ENCODE measurements at regions not wholly inside any gene's neighbourhood (a gene's known extent, or its start where the extent isn't known, plus 50 kb on each side); places are given as distances from the start of the nearest gene placed in this dataset.
A peak's percentile ranks its signal among the peaks of the same experiment; 100 is the strongest.
"Not testable (repeated sequence)": the region's sequence is repeated elsewhere in the genome, so short reads cannot be mapped to it uniquely, and the experiment has no call there.

- DNase-seq: peak in 31 of 42 donors; percentile 6 to 76 (median 34)
- intact Hi-C loops (cut with DNase I): no loop called here
Observed at GRCh38 chr11:82546661-82547557, 186.8 kb downstream of the FAM181B start.

DNA sequence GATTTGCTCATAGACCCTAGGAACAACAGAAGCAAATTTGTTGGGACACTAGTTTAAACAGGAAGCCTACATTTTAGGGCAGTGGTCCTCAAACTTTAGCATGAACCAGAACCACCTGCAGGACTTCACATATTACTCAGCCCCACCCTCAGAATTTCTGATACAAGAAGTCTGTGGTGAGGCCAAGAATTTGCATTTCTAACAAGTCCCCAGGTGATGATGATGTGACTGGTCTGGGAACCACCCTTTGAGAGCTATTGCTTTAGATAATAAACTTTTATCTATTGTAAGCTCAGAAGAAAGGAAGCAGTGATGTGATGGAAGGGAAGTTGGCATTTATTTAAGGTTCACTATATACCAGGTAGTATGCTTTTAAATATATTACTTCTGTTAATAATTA lies 194.0 kb downstream of the FAM181B start:
- DNase-seq: no peak
- intact Hi-C loops (cut with DNase I): no loop called here

- no peak for DNase-seq
- intact Hi-C loops (cut with DNase I): no loop called here
Observed at GRCh38 chr11:82536706-82537105, 197.0 kb downstream of the FAM181B start.

DNA sequence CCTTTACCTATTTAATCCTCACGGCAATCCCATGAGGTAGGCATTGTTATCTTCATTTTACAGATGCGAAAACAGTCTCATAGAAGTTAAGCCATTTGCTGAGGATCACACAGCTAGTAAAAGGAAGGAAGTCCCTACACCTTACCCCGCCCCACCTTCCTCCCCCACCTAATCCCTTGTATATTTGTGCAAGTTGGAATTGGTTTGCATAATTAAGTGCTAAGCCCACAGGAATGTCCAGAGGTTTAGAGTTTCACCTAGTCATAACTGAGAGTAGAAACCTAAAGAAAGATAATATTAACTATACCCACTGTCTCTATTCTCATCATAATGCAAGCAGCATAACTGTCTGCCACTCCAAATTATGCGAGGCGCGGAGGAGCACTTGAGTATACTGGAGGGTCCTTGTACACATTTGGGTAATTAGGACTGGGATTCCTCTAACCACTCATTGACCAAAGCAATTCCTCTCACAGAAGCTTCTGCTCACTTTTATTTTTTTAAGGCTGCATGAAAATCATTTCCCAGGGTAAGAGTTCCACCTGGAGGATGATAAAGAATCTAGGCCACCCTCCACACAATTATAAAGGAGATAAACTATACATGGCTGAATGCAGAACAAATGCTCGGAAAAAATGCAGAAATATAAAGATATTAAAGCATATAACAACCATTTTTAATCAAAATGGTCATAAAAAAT lies 199.9 kb downstream of the FAM181B start:
- intact Hi-C loops (cut with DNase I): no loop called here
- no peak for DNase-seq

DNA sequence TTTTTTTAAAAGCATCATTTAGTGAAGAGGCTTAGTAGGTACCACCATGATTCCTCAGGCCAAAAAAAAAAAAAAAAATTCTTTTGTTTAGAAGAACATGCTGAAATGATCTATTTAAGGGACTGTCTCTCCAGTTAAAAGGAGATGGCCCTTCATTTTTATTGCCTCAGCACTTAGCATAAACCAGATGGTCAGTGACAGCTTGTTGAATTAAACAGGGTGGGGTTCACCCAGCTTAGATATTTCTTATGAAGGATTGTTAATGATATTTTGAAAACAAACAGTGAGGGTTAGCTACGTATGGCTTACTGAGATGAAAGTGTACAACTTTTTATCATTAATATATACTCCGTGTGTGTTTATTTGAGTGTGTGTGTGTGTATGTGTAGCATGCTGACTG lies 203.7 kb downstream of the FAM181B start:
- no peak for DNase-seq
- intact Hi-C loops (cut with DNase I): no loop called here

DNA sequence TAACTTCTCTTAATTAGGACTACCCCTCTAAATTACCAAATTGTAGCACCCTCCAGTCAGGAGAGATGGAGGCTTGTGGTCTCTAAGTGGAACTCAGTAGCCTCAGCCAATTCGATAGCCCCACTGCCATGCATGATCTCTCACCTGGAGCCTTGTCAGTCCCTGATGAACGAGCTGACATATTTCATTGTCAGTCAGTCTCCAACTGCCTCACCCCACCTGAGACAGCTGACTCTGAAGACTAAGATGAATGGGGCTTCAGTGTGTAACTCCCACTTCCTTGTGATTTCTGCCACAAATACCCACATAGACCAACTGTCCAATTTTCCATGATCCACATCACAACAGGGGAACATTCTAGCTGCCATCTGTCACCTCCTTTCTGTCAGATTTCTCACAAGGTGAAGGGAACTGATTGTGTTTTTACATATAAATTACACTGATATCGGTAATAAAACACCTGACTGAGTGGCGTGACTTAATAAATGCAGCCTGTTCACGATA lies 206.5 kb downstream of the FAM181B start:
- intact Hi-C loops (cut with DNase I): no loop called here
- DNase-seq: no peak

DNA sequence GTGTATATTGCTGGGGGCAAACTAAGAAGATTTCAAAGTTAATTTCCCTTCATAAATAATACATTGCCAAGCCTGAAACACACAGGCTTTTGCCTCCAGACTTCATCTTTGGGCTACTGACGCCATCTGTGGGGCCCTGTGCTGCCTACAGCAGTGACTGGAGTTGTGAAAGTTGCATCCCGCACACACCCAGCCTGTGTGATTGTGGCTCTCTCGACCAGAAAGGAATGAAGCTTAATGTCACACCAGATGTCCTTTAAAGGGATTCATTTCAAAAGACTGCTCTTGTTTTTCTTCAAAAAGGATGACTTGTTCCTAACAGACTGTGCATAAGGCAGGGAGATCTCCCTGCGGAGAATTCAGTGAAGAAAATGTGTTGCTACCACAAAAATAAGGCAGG lies 210.5 kb downstream of the FAM181B start:
- intact Hi-C loops (cut with DNase I): no loop called here

GRCh38 chr11:82521427-82521826 lies 212.2 kb downstream of the FAM181B start:
- peak in 12 of 42 donors; percentile 1 to 45 (median 12) for DNase-seq
- intact Hi-C loops (cut with DNase I): no loop called here

More for the DNA sequence above, 210.5 kb downstream of the FAM181B start:
- DNase-seq: peak in 27 of 42 donors; percentile 6 to 48 (median 22)

DNA sequence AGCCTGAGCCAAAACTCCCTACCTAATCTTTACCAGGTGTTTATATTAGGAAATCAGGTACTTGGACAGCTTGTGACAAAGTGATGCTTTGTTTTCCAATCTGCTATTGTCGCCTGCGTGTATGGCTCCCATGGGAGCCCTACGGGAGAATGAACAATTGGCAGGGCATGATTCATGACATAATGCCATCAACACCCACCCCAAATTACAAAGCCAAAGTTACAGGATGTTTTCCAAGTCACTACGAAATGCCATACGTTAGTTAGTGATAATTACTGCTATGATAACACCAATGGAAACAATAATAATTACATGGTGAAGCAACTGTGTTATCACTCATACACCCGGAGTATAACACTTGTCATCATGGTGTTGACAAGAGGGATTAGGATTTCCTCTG lies 226.4 kb downstream of the FAM181B start:
- intact Hi-C loops (cut with DNase I): no loop called here
- no peak for DNase-seq

DNA sequence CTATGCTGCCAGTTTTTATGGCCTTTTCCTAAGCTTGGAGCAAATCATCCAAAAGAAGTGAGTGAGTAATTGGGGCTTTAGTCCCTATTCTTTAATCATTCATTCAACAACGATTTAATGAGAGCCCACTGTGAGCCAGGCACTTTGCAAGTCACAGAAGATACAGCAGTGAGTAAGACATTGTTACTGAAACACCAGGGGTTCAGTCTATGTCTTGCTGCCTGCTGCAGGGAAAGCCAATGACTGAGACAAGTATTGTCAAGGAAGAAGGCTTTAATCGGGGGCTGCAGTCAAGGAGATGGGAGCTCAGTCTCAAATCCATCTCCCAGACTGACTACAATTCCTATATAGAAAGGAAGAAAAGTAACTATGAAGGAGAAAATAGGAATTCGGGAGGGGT lies 228.3 kb downstream of the FAM181B start:
- intact Hi-C loops (cut with DNase I): no loop called here
- no peak for DNase-seq

- DNase-seq; intact Hi-C loops (cut with DNase I): not testable (repeated sequence)
Observed at GRCh38 chr11:82501174-82501573, 232.5 kb downstream of the FAM181B start.

DNA sequence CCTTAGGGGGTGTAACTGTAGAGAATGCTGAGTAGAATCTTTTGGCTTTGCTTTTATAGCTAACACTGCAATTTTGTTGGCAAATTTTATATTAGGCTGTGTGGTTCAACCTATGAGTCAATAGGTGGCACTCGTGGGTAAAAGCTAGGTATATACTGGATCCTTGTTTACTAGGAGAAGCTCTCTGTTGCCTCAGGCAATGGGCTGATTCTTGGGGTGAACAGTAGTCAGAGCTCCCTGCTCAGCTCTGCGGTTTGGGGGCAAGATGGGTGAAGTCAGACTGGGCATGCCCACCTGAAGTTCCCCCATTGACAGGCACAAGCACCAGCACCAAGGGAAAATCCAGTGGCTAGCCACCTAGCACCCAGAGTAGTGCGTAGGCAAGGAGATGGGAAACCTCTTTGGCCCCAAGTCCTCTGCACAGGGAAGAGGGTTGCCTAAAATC lies 238.7 kb downstream of the FAM181B start:
- intact Hi-C loops (cut with DNase I): no loop called here
- peak in 1 of 42 donors; percentile 20 for DNase-seq

GRCh38 chr11:82474876-82475275 lies 258.8 kb downstream of the FAM181B start:
- no peak for DNase-seq
- intact Hi-C loops (cut with DNase I): no loop called here

- intact Hi-C loops (cut with DNase I): no loop called here
- no peak for DNase-seq
Observed at GRCh38 chr11:82465481-82465880, 268.2 kb downstream of the FAM181B start.

DNA sequence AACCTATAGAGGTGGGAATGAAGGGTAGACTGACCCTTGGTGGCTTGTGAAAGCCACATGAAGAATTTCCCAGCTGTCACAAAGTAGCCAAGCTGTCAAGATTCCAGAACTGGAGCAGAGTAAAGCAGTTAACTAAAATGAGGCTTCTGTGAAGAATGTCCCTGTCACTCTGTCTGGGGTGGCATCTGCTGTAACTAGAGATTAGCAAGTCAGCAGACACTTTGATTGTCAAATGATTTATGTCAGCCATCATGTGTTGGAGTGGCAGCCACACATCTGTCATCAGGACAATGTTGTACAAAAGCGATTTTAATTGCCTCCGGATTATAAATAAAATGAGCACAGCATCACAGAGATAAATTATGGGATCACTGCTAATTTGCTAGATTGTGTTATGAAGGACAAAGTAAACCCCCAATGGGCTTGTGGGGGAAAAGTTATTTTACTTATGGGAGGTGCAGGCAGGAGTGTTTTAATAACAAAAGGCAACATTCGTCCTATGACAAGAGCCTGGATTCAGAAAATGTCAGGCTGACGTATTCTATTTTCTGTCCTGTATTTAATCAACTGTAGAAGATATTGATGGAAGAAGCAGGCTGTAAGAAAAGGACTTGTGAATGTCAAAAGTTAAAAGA lies 270.9 kb downstream of the FAM181B start:
- no peak for DNase-seq
- intact Hi-C loops (cut with DNase I): no loop called here

DNA sequence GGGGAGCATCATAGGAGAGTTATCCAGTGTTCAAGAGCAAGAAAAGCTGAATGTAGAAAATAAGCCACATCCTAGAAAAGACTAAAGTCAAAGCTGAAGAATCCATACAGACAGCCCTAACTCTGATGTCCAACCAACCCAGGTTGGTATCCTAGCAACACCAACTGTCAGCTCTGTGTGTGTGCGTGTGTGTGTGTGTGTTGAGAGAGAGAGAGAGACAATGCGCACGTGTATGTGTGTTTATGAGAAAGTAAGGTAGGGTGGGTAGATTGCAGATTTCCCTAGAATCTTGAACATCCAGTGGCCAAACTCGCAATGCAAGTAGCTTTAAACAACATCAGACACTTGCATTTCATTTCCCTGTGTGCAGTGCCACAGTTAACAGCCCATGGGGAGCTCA lies 274.9 kb downstream of the FAM181B start:
- DNase-seq: no peak
- intact Hi-C loops (cut with DNase I): no loop called here

DNA sequence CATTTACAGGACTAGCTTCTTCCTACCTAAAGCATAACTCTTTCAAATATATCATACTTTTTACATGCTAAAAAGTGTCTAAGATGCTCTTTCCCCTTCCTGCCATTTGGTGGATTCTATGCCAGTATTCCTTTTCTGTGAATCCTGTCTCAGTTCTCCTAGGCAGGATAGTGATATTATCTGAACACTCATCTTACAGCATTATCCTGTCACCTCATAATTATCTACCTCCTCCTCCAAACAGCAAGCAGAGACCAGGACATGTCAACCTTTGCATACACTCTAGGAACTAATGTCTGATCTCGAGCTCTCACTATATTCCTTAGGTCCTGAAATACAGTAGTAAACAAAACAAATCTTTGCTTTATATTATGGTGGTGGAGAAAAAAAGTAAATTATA lies 275.5 kb downstream of the FAM181B start:
- no peak for DNase-seq

GRCh38 chr11:82450996-82451395 lies 282.7 kb downstream of the FAM181B start:
- DNase-seq: no peak
- intact Hi-C loops (cut with DNase I): no loop called here

More for the DNA sequence above, 275.5 kb downstream of the FAM181B start:
- intact Hi-C loops (cut with DNase I): no loop called here

DNA sequence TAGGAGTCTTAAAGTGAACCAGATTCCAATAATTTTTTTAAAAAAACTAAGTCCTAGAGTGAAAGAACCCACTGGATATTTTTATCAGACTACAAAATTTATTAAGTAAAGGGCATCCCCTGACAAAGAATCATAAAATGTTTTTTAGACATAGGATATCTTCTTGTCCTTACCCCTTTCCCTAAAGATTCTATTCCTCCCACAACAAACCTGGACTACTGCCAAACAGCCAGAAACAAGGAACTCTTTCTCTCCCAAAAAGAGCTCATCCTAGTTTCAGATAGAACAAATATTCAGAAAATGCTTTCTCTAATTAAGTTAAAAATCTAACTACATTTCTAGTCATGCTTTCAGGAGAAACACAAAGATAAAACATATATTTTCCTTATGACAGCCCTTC lies 327.1 kb downstream of the FAM181B start:
- DNase-seq: no peak
- intact Hi-C loops (cut with DNase I): no loop called here

DNA sequence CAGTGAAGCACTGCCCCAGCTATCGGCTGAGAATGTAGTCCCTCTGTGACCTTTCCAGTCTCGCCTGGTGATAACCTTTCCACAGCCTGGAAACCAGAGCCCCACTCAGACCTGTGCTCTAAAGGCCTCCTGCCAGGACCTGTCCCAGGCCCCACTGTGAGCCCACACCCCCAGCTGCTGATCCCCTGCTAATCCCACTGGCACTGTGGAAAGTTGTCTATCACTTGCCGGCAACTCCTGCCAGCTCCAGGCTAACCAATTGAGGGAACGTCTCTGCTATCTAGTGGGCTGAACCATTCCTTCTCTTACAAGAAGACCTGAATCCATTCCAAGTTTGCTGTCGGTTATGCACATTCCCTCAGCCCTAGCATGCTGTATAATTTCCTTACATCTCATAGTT lies 328.2 kb downstream of the FAM181B start:
- DNase-seq: no peak

More for the DNA sequence above, 328.2 kb downstream of the FAM181B start:
- intact Hi-C loops (cut with DNase I): no loop called here

All from head of caudate nucleus (tissue), 42 donors.